Thyroid gland (tissue), 4 donors: ENCODE measurements at regions not wholly inside any gene's neighbourhood (a gene's known extent, or its start where the extent isn't known, plus 50 kb on each side); places are given as distances from the start of the nearest gene placed in this dataset.

Experiments used
- DNase-seq, 2 donors: peaks; one replicate each; pipeline ENCODE4 v3.0.0-alpha.2; 2019
- H3K27ac ChIP-seq, 3 donors: fragments of 200-600 bp; sonication (generic); 1 replicate in 2 of 3; 2 replicates in 1 of 3; pipeline ENCODE4 v1.5.1; 2016 to 2019; ENCODE audit warnings: mild to moderate bottlenecking in 1 of 3, moderate library complexity in 1 of 3
- H3K27me3 ChIP-seq: fragments of 200-600 bp; sonication (generic); one replicate; pipeline ENCODE4 v1.5.1; 2019
- H3K36me3 ChIP-seq, 2 donors: fragments of 200-600 bp; sonication (generic); one replicate each; pipeline ENCODE4 v1.5.1; 2016 to 2019
- H3K4me1 ChIP-seq, 2 donors: fragments of 200-600 bp; sonication (generic); one replicate each; pipeline ENCODE4 v1.5.1; 2017 to 2019
- H3K4me3 ChIP-seq, 3 donors: fragments of 200-600 bp; sonication (generic); replicated peaks in 1 of 3; 1 replicate in 2 of 3; 2 replicates in 1 of 3; pipeline ENCODE4 v1.5.1; 2016; ENCODE audit warnings: mild to moderate bottlenecking in 1 of 3
- H3K9me3 ChIP-seq: fragments of 200-600 bp; sonication (generic); one replicate; pipeline ENCODE4 v1.5.1; 2017
- POLR2A ChIP-seq, 2 donors: fragments of 450-650 bp; IDR thresholded peaks; one replicate each; pipeline ENCODE4 v1.6.1; 2017; ENCODE audit warnings: antibody characterized with exemption in 2 of 2, mild to moderate bottlenecking in 2 of 2, moderate library complexity in 1 of 2
- WGBS, 2 donors: methylation state at CpG; one replicate each; pipeline ENCODE4 v1.1.5; 2017; 5-methylcytosine and 5-hydroxymethylcytosine counted together
- intact Hi-C: fragments of 100-400 bp; cut with DNase I; formaldehyde crosslinking; loops from one replicate; pipeline ENCODE4 v1.15.1; 2023
- TF ChIP-seq, protein P1 (sequence below), 6 experiments: fragments of 200-600 bp in 3 of 6; fragments of 450-650 bp in 3 of 6; sonication (generic) in 3 of 6; IDR thresholded peaks; one replicate each; pipeline ENCODE4 v1.5.1; 2016 to 2019; ENCODE audit warnings: antibody characterized with exemption in 6 of 6, mild to moderate bottlenecking in 2 of 6, inconsistent platforms in 1 of 6, moderate library complexity in 1 of 6

- no peaks in the 10 kb centered on the region for H3K36me3 ChIP-seq
- no peak overlapping the region for H3K27ac ChIP-seq
- intact Hi-C loops = no loop called here
- DNase-seq = no peak
- WGBS, 2 donors = 87 to 93% methylated on average over 6 to 8 of the region's 10 CpGs
- H3K27me3 ChIP-seq = no peaks in the 10 kb centered on the region
- H3K4me1 ChIP-seq = no peaks in the 10 kb centered on the region
- H3K9me3 ChIP-seq = no peaks in the 10 kb centered on the region
- no peak for TF ChIP-seq POLR2A (IDR thresholded peaks at IDR 0.05)
- TF ChIP-seq, protein P1, sequence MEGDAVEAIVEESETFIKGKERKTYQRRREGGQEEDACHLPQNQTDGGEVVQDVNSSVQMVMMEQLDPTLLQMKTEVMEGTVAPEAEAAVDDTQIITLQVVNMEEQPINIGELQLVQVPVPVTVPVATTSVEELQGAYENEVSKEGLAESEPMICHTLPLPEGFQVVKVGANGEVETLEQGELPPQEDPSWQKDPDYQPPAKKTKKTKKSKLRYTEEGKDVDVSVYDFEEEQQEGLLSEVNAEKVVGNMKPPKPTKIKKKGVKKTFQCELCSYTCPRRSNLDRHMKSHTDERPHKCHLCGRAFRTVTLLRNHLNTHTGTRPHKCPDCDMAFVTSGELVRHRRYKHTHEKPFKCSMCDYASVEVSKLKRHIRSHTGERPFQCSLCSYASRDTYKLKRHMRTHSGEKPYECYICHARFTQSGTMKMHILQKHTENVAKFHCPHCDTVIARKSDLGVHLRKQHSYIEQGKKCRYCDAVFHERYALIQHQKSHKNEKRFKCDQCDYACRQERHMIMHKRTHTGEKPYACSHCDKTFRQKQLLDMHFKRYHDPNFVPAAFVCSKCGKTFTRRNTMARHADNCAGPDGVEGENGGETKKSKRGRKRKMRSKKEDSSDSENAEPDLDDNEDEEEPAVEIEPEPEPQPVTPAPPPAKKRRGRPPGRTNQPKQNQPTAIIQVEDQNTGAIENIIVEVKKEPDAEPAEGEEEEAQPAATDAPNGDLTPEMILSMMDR (IDR thresholded peaks at IDR 0.05) = no peak
- no peak overlapping the region for H3K4me3 ChIP-seq
Observed at GRCh38 chrX:13266641-13267345, 53.1 kb downstream of the ATXN3L start.

DNA sequence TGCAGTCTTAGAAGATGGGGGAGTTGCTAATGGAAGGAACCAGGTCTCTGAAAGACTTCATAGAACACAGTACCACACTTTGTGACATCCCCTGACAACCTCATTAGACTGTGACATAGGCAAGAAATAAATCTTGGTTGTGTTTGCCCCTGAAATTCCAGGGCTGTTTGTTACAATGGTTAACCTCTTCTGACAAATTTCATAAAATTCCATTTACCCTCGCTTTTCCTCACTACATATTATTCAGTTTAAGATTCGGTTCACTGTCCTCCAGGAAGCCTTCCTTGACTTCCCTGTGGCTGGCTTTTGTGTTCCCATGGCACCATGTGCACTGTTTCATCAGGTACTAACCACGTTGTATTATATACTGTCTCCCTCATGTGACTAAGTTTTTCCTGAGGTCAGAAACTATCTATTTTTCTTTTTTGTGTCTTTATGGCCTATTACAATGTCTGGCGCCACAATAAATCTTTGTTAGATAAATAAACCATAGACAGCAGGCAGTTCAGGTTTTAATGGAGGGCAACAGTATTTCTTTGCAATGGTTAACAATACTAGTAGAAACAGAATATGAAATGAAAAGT lies 54.2 kb downstream of the ATXN3L start:
- TF ChIP-seq, protein P1 (IDR thresholded peaks at IDR 0.05) = no peak
- TF ChIP-seq POLR2A (IDR thresholded peaks at IDR 0.05) = no peak

DNA sequence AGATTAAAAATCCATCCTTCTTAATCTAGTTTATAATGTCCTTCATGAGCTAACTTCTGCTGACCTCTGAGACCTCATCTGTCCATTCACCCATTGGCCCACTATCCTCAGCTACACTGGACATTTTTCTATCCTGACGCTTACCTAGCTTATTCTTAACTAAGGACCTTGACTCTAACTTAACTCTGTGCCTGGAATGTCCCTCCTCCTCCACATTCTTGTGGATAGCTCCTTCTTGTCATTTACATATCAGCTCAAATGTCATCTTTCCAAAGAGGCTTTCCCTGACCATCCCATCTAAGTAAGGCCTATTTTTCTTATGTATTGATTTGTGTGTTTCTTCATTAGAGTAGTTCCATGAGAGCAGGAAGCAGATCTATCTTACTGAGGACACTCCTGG lies 54.7 kb downstream of the ATXN3L start:
- H3K27ac ChIP-seq = no peak overlapping the region
- intact Hi-C loops = no loop called here
- WGBS, 2 donors = 84 to 86% methylated on average over 1 of the region's 1 CpG

More for the DNA sequence above, 54.2 kb downstream of the ATXN3L start:
- intact Hi-C loops = no loop called here
- no peaks in the 10 kb centered on the region for H3K9me3 ChIP-seq
- no peaks in the 10 kb centered on the region for H3K27me3 ChIP-seq
- no peak overlapping the region for H3K27ac ChIP-seq
- no peaks in the 10 kb centered on the region for H3K36me3 ChIP-seq
- H3K4me3 ChIP-seq = no peak overlapping the region
- no peaks in the 10 kb centered on the region for H3K4me1 ChIP-seq
- DNase-seq = no peak
- WGBS, 2 donors = 96 to 97% methylated on average over 4 of the region's 4 CpGs

GRCh38 chrX:13263560-13264251 lies 56.1 kb downstream of the ATXN3L start:
- no peak for DNase-seq
- Histone ChIP-seq H3K9me3 (no peaks in the 10 kb centered on the region), H3K27ac (no peak overlapping the region), H3K27me3 (no peaks in the 10 kb centered on the region), H3K4me3 (no peak overlapping the region), H3K36me3 (no peaks in the 10 kb centered on the region), H3K4me1 (no peaks in the 10 kb centered on the region)
- 93 to 96% methylated on average over 6 of the region's 6 CpGs for WGBS, 2 donors
- TF ChIP-seq POLR2A (IDR thresholded peaks at IDR 0.05) = no peak
- TF ChIP-seq, protein P1 (IDR thresholded peaks at IDR 0.05) = no peak
- intact Hi-C loops = no loop called here

More for the DNA sequence above, 54.7 kb downstream of the ATXN3L start:
- H3K4me3 ChIP-seq = no peak overlapping the region
- no peaks in the 10 kb centered on the region for H3K27me3 ChIP-seq
- no peaks in the 10 kb centered on the region for H3K4me1 ChIP-seq
- no peaks in the 10 kb centered on the region for H3K9me3 ChIP-seq
- TF ChIP-seq, protein P1 (IDR thresholded peaks at IDR 0.05) = no peak
- DNase-seq = no peak
- no peaks in the 10 kb centered on the region for H3K36me3 ChIP-seq

DNA sequence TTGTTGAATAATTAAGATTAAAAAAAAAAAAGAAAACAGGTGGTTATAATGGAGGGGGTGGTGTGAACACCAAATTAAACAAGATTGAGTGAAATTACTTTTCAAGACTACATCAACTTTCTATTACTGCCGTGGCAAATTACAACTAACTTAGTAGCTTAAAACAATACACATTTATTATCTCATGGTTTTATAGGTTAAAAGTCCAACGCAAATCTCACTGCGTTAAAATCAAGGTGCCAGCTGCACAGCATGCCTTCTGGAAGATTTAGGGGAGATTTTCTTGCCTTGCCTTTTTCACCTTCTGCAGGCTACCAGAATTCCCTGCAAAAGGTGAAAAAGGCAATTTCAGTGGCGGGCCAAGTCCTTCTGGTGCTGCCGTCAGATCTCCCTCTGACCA lies 58.5 kb downstream of the ATXN3L start:
- Histone ChIP-seq H3K27ac (no peak overlapping the region), H3K36me3 (no peaks in the 10 kb centered on the region), H3K9me3 (no peaks in the 10 kb centered on the region), H3K4me1 (no peaks in the 10 kb centered on the region), H3K27me3 (no peaks in the 10 kb centered on the region), H3K4me3 (no peak overlapping the region)
- WGBS, 2 donors = 91 to 93% methylated on average over 4 to 5 of the region's 5 CpGs
- intact Hi-C loops = no loop called here
- DNase-seq = no peak
- TF ChIP-seq, protein P1 (IDR thresholded peaks at IDR 0.05) = no peak
- no peak for TF ChIP-seq POLR2A (IDR thresholded peaks at IDR 0.05)
